WI38 (cell line): ENCODE measurements at regions not wholly inside any gene's neighbourhood (a gene's known extent, or its start where the extent isn't known, plus 50 kb on each side); places are given as distances from the start of the nearest gene placed in this dataset.
"Not testable (repeated sequence)": the region's sequence is repeated elsewhere in the genome, so short reads cannot be mapped to it uniquely, and the experiment has no call there.

Experiments used
- H3K4me3 ChIP-seq: 2 replicates; pipeline ENCODE4 v1.5.1; 2011; ENCODE audit warnings: low read depth, mild to moderate bottlenecking, control low read depth, low read length
- TF ChIP-seq, protein P1 (sequence below): IDR thresholded peaks from 2 replicates; pipeline ENCODE4 v1.5.1; 2012; ENCODE audit warnings: low read depth, mild to moderate bottlenecking, control low read depth, low read length

DNA sequence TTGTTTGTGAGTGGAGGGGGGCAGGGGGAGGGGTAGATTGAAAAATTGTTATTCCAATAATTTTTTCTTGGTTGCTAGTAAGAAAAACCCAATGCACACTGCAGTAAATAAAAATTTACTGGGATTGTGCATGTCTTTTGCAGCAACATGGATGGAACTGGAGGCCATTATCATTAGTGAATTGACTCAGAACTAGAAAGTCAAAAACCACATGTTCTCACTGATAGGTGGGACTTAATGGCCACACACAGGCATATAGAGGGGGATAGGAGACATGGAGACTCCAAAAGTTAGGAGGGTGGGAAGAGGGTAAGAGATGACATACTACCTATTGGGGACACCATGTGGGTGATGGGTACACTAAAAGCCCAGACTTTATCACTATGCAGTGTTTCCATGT is 67.2 kb downstream of the BUB3 start:
- no peak overlapping the region for H3K4me3 ChIP-seq
- TF ChIP-seq, protein P1, sequence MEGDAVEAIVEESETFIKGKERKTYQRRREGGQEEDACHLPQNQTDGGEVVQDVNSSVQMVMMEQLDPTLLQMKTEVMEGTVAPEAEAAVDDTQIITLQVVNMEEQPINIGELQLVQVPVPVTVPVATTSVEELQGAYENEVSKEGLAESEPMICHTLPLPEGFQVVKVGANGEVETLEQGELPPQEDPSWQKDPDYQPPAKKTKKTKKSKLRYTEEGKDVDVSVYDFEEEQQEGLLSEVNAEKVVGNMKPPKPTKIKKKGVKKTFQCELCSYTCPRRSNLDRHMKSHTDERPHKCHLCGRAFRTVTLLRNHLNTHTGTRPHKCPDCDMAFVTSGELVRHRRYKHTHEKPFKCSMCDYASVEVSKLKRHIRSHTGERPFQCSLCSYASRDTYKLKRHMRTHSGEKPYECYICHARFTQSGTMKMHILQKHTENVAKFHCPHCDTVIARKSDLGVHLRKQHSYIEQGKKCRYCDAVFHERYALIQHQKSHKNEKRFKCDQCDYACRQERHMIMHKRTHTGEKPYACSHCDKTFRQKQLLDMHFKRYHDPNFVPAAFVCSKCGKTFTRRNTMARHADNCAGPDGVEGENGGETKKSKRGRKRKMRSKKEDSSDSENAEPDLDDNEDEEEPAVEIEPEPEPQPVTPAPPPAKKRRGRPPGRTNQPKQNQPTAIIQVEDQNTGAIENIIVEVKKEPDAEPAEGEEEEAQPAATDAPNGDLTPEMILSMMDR: no peak

DNA sequence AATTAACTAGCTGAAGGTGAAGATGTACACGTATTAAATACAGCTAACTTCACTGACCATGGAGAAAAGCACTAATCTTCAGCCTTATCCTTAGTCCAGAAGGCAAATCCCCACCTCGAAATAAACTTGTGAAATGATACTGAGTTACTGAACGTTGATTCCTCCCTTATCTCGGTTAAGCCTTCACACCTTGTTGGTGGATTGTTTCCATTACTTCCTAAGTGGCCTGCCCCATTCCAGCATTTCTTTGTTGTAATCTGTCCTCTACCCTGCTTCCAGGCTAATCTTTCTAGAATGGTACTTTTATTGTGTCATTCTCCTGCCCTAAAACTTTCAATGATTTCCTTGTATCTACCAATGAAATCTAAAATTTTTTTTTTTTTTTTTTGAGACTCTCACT is 68.6 kb downstream of the BUB3 start:
- TF ChIP-seq, protein P1: no peak
- H3K4me3 ChIP-seq: no peak overlapping the region

DNA sequence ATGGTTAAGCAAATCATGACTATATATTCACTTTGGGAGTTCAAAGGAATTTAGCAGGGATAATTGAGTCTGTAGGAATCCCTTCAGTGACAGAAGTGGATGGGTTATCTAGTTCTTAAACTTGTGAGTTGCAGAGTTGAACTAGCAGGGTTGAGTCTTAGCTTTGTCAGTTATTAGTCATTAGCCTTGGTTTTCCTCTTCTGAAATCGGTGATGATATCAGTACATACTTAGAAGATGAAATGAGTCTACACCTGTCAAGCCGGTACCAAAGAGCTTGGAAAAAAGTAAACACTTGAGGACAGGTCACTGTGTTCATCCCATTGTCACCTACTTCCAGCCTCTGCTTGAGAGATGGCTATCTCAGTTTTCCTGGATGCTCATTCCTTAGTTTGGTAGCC is 73.5 kb downstream of the BUB3 start:
- TF ChIP-seq, protein P1: no peak
- H3K4me3 ChIP-seq: no peak overlapping the region

DNA sequence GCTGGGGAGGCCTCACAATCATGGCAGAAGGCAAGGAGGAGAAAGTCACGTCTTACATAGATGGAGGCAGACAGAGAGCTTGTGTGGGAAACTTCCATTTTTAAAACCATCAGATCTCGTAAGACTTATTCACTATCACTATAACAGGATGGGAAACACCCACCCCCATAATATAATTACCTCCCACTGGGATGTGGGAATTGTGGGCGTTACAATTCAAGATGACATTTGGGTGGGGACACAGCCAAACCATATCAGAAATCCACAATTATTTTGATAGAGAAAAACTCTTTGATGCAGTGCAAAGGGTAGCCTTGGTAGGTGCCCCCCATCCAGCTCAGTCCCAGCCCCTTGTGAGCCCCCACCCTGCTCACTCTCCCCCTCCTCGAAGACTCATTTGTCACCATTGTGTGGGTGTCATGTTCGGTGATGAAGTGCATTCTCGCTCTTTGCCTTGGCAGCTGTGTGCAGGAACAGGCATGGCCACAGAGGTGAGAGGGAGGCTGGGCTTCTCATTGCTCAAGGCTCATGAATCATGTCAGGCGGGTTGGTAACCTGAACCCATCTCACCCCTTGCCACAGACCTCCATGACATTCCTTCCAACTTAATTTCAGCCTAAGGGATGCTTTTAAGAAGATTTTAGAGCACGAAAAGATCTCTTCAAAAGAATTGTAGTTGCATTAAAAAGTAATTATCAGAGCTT is 75.9 kb downstream of the BUB3 start:
- TF ChIP-seq, protein P1: no peak
- no peak overlapping the region for H3K4me3 ChIP-seq

DNA sequence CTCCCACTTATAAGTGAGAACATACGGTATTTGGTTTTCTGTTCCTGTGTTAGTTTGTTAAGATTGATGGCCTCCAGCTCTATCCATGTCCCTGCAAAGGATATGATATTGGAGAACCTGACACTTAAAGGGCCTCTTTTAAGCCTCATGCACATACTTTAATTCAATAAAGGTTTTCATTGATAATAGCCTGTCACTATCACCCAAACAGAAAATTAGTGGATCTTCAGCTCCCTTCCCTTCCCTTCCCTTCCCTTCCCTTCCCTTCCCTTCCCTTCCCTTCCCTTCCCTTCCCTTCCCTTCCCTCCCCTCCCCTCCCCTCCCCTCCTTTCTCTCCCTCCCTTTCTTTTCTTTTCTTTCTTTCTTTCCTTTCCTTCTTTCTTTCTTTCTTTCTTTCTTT is 78.7 kb downstream of the BUB3 start:
- not testable (repeated sequence) for H3K4me3 ChIP-seq

DNA sequence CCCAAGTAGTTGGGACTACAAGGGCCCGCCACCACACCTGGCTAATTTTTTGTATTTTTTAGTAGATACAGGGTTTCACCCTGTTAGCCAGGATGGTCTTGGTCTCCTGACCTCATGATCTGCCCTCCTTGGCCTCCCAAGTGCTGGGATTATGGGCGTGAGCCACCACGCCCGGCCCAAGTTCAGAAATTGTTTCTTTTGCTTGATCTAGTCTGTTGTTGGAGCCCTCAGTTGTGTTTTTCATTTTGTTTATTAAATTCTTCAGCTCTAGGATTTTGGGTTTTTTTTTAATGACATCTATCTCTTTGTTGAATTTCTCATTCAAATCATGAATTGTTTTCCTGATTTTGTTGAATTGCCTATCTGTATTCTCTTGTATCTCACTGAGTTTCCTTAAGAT is 80.8 kb downstream of the BUB3 start:
- H3K4me3 ChIP-seq: not testable (repeated sequence)

DNA sequence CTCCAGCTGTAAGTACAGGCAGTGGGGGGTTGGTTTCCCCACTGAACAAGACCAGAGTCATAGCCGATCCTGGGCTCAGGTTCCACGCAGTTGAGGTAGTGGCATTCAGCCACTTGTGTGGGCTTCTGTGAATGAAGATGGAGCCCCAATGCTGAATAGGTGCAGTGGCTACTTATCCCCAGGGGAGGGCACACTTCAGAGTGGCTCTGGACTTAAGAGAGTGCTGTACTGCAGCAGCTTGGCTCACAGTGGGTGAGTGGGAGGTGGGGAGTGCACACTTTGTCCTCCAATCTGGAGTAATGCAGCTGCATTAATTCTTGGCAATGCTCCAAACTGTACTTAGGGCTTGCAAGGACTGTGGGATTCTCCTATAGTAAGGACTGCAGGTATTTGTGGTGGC is 81.9 kb downstream of the BUB3 start:
- no peak overlapping the region for H3K4me3 ChIP-seq
- TF ChIP-seq, protein P1: no peak

DNA sequence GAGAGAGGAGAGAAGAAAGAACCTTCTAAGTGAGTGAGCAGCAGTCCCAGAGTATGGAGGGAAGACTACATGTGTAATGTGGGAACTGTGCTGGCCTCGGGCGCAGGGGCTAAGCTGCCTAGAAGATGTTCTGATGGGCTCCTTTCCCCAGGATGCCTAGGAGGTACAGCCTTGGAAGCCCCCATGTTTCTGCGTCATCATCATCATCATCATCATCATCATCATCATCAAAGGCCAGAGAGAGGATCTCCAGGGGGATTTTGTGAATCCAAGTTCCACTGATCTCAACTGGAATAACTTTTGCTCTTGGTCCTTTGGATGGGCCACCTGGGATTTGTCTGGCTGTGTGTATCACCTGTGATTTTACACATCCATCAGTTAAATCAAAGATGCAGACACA is 86.0 kb downstream of the BUB3 start:
- H3K4me3 ChIP-seq: no peak overlapping the region
- TF ChIP-seq, protein P1: no peak
